ENCODE measurements at regions not wholly inside any gene's neighbourhood (a gene's known extent, or its start where the extent isn't known, plus 50 kb on each side); places are given as distances from the start of the nearest gene placed in this dataset.

- ATAC-seq (no peak), DNase-seq (no peak)
- intact Hi-C loops (cut with DNase I): no loop called here
- H3K27ac ChIP-seq: no peak overlapping the region
- no peaks in the 10 kb centered on the region for H3K4me1 ChIP-seq
- H3K36me3 ChIP-seq: no peaks in the 10 kb centered on the region
- H3K4me3 ChIP-seq: no peak overlapping the region
- H3K9me3 ChIP-seq: no peaks in the 10 kb centered on the region
- no peaks in the 10 kb centered on the region for H3K27me3 ChIP-seq
- TF ChIP-seq CTCF (IDR thresholded peaks at IDR 0.05): no peak
- no peak for TF ChIP-seq POLR2A (IDR thresholded peaks at IDR 0.05)
Measured at GRCh38 chr12:59096246-59096645, 175.9 kb upstream of the LRIG3 start.

- Histone ChIP-seq H3K9me3 (no peaks in the 10 kb centered on the region), H3K4me1 (no peaks in the 10 kb centered on the region), H3K4me3 (no peak overlapping the region), H3K27me3 (no peaks in the 10 kb centered on the region), H3K36me3 (no peaks in the 10 kb centered on the region), H3K27ac (no peak overlapping the region)
- WGBS (ENCODE audit: insufficient coverage, low coverage, low lambda C conversion rate, missing lambda C conversion rate): 88% methylated on average over 1 of the region's 1 CpG
- ATAC-seq (no peak), DNase-seq (no peak)
- intact Hi-C loops (cut with DNase I): no loop called here
- TF ChIP-seq POLR2A (IDR thresholded peaks at IDR 0.05) (no peak), CTCF (IDR thresholded peaks at IDR 0.05) (no peak)
Measured at GRCh38 chr12:59093073-59093772, 172.9 kb upstream of the LRIG3 start.

GRCh38 chr12:59088673-59089072 lies 168.4 kb upstream of the LRIG3 start:
- Histone ChIP-seq H3K27ac (no peak overlapping the region), H3K4me3 (no peak overlapping the region), H3K36me3 (no peaks in the 10 kb centered on the region), H3K4me1 (no peaks in the 10 kb centered on the region), H3K9me3 (no peaks in the 10 kb centered on the region), H3K27me3 (no peaks in the 10 kb centered on the region)
- no peak for DNase-seq
- WGBS (ENCODE audit: insufficient coverage, low coverage, low lambda C conversion rate, missing lambda C conversion rate): 71% methylated on average over 5 of the region's 5 CpGs
- TF ChIP-seq CTCF (IDR thresholded peaks at IDR 0.05): no peak
- no peak for TF ChIP-seq POLR2A (IDR thresholded peaks at IDR 0.05)
- ATAC-seq: no peak
- intact Hi-C loops (cut with DNase I): no loop called here

GRCh38 chr12:59087691-59088090 lies 167.4 kb upstream of the LRIG3 start:
- intact Hi-C loops (cut with DNase I): no loop called here
- peak in 1 of 4 donors; percentile 43 for ATAC-seq
- TF ChIP-seq CTCF (IDR thresholded peaks at IDR 0.05): no peak
- TF ChIP-seq POLR2A (IDR thresholded peaks at IDR 0.05): no peak

More at GRCh38 chr12:59087691-59088090, 167.4 kb upstream of the LRIG3 start:
- Histone ChIP-seq H3K27me3 (no peaks in the 10 kb centered on the region), H3K27ac (no peak overlapping the region), H3K4me1 (no peaks in the 10 kb centered on the region), H3K4me3 (no peak overlapping the region), H3K9me3 (no peaks in the 10 kb centered on the region), H3K36me3 (no peaks in the 10 kb centered on the region)
- DNase-seq: no peak
- 39% methylated on average over 3 of the region's 3 CpGs for WGBS (ENCODE audit: insufficient coverage, low coverage, low lambda C conversion rate, missing lambda C conversion rate)

All from right lobe of liver (tissue), 6 donors.